HG03280 (cell line): ENCODE measurements at regions not wholly inside any gene's neighbourhood (a gene's known extent, or its start where the extent isn't known, plus 50 kb on each side); places are given as distances from the start of the nearest gene placed in this dataset.

Experiments used
- ATAC-seq: cut with Tn5 transposase; IDR thresholded peaks from one replicate; pipeline ENCODE4 v1.9.1; 2021; ENCODE audit warnings: mild to moderate bottlenecking, moderate library complexity; ENCODE audit not compliant: unreplicated experiment

- no peak for ATAC-seq
These were observed 202.8 kb upstream of the ZNF536 start for GRCh38 chr19:30169196-30169900.

- no peak for ATAC-seq
These were observed 202.1 kb upstream of the ZNF536 start for GRCh38 chr19:30170081-30170480.

DNA sequence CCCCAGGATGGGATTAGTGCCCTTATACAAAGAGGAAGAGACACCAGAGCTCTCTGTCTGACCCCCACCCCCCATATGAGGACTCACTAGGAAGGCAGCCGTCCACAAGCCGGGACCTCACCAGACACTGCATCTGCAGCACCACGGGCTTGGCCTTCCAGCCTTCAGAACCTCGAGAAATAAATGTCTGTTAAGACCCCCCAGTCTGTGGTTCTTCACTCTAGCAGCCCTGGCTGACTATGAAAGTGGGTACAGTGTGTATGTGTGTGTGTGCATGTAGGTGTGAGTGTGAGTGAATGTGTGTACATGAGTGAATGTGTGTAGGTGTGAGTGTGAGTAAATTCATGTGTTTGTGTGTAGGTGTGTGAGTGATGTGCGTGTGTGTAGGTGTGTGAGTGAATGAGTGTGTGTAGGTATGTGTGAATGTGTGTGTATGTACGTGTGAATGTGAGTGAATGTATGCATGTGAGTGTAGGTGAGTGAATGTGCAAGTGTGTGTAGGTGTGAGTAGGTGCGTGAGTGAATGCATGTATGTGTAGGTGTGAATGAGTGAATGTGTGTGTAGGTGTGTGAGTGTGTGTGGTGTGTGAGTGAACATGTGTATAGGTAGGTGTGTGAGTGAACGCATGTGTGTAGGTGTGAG, 201.6 kb upstream of the ZNF536 start:
- ATAC-seq = no peak

- no peak for ATAC-seq
These were observed 201.0 kb upstream of the ZNF536 start for GRCh38 chr19:30171138-30171635.

GRCh38 chr19:30171795-30172612, 200.2 kb upstream of the ZNF536 start:
- no peak for ATAC-seq

GRCh38 chr19:30172613-30173242, 199.5 kb upstream of the ZNF536 start:
- no peak for ATAC-seq

GRCh38 chr19:30173593-30174356, 198.4 kb upstream of the ZNF536 start:
- ATAC-seq = no peak

GRCh38 chr19:30174357-30174645, 197.9 kb upstream of the ZNF536 start:
- ATAC-seq = no peak

- no peak for ATAC-seq
These were observed 197.4 kb upstream of the ZNF536 start for GRCh38 chr19:30174791-30175190.

DNA sequence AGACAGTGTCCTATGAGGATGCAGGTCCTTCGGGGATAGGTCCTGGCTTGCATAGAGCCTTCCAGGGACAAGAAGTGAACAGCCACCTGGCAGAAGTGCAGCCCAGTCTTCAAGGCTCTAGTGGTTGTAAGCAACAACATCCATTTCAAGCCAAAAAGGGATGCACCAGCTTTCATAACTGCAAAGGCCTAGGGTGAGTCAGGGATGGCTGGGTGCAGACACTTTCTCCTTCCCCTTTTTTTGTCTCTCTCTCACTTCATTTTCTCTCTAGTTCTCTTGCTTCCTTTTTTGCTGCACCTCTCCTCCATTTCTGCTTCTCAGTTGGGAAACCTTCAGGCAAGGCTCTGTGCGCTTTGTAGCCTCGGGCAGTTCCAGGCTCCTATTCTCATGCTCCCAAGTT, 196.2 kb upstream of the ZNF536 start:
- ATAC-seq = no peak

GRCh38 chr19:30178721-30179402, 193.3 kb upstream of the ZNF536 start:
- no peak for ATAC-seq

GRCh38 chr19:30180691-30181090, 191.5 kb upstream of the ZNF536 start:
- no peak for ATAC-seq

DNA sequence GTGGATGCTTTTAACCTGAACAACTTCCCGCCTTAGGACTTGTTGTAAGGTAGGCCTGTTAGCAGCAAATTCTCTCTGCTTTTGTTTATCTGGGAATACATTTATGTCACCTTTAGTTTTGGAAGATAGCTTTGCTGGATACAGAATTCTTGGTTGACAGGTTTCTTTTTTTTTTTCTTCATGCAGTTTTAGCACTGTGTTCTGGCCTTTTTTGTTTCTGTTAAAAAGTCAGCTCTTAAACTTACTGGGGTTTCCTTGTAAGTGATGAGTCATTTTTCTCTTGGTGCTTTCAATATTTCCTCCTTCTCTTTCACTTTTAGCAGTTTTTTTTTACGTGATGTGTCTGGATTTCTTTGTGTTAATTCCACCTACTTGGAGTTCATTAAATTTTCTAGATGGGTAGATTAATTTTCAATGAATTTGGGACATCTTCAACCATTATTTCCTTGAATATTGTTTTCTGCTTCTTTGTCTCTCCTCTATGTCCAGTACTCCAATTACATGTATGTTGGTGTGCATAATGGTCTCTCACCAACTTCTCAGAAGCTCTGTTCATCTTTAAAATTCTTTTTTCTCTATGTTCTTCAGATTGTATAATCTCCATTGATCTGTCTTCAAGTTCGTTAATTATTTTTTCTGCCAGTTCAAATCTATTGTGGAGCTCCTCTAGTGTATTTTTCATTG, 188.2 kb upstream of the ZNF536 start:
- ATAC-seq = no peak

DNA sequence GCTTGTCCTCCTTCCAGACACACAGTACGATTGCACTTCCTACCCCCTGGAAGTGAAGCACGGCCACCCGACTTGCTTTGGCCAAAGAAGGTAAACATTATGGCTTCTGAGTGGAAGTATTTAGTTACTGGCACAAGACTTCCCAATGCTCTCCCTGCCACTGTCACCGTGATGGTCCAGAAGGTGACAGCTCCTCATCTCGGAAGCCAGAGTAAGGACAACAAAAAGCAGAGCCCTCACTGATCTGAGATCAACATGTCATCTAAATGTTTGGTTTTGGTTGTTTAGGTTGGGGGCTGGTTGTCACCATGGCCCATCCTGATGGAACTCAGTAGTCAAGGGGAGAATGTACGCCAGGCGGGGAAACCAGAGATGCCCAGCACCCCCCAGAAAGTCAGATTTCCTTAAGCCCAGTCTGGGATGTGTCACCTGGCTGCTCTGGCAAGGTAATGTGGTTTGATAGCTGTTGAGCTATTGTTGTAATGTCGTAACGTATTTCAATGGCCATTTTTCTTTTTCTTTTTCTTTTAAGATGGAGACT, 170.1 kb upstream of the ZNF536 start:
- no peak for ATAC-seq

GRCh38 chr19:30204721-30205120, 167.5 kb upstream of the ZNF536 start:
- no peak for ATAC-seq

GRCh38 chr19:30206187-30206586, 166.0 kb upstream of the ZNF536 start:
- ATAC-seq = no peak

- ATAC-seq = no peak
These were observed 164.8 kb upstream of the ZNF536 start for GRCh38 chr19:30207357-30207756.

GRCh38 chr19:30208436-30209060, 163.6 kb upstream of the ZNF536 start:
- no peak for ATAC-seq
